ENCODE measurements at regions not wholly inside any gene's neighbourhood (a gene's known extent, or its start where the extent isn't known, plus 50 kb on each side); places are given as distances from the start of the nearest gene placed in this dataset.
A peak's percentile ranks its signal among the peaks of the same experiment; 100 is the strongest.

DNA sequence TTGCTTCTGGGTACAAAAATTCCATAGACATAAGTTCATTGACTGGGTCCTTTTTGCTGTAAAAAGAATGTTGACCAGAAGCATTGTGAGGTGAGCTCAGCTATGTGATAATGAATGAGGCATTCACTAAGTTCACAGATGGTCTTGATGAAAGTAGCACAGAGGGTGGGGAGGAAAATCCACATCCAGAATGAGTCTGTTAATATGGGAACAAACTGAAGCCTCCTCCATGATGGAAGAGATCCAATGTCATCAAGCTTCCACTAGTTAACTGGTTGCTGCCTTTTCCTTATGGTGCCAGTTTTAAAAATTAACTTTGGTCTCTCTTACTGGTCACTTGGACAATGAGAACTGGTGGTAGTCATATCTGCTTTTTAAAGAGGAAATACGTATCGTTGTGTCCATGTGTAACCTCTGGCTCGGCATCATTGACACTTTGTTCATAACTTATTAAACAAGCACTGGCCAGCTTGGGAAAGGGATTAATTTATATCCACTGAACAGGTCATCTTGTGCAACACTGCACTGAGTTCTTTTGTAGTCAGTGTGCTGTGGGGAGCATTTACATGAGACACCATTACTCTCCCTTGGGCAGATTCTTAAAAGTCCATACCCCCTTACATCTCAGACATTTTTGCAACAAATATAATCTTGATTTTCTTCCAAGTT lies 88.6 kb downstream of the ADAMTS1 start:
- H3K4me3 Mint-ChIP-seq, result no peak overlapping the region
- no peak for DNase-seq (ENCODE audit: low spot score in 2 of 2)
- no peaks in the 10 kb centered on the region for H3K36me3 Mint-ChIP-seq
- no peak for ATAC-seq (ENCODE audit: low read depth)
- H3K4me1 Mint-ChIP-seq, result no peaks in the 10 kb centered on the region
- no peaks in the 10 kb centered on the region for H3K9me3 Mint-ChIP-seq
- no peaks in the 10 kb centered on the region for H3K27me3 Mint-ChIP-seq
- no peak overlapping the region for H3K27ac Mint-ChIP-seq

DNA sequence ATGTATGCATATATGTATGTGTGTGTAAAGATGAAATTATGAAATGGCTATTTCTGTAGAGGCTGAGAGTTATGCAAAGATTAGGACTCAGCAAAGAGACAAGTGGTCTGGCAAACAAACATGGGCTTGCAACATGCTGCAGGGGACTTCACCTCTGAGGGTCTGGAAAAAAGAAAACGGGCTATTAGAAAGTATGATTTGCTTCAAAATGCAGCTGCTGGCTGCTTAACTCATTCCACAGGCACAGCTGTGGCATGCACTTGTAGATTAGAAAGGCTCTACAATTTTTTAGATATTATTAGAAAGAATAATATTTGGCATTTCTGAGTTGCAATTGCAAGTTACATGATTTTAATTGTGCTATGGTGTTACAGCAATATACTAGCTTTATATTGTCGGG lies 90.4 kb downstream of the ADAMTS1 start:
- H3K36me3 Mint-ChIP-seq, result no peaks in the 10 kb centered on the region
- H3K27ac Mint-ChIP-seq, result no peak overlapping the region
- no peak overlapping the region for H3K4me3 Mint-ChIP-seq
- ATAC-seq (ENCODE audit: low read depth), result no peak
- DNase-seq (ENCODE audit: low spot score in 2 of 2), result no peak
- H3K4me1 Mint-ChIP-seq, result no peaks in the 10 kb centered on the region
- no peaks in the 10 kb centered on the region for H3K9me3 Mint-ChIP-seq
- no peaks in the 10 kb centered on the region for H3K27me3 Mint-ChIP-seq

GRCh38 chr21:26753822-26754221 lies 91.4 kb downstream of the ADAMTS1 start:
- no peak for ATAC-seq (ENCODE audit: low read depth)
- Mint-ChIP-seq H3K9me3 (no peaks in the 10 kb centered on the region), H3K27ac (no peak overlapping the region), H3K4me1 (no peaks in the 10 kb centered on the region), H3K36me3 (no peaks in the 10 kb centered on the region), H3K27me3 (peaks cover 1% of the 10 kb centered on the region), H3K4me3 (no peak overlapping the region)
- no peak for DNase-seq (ENCODE audit: low spot score in 2 of 2)

DNA sequence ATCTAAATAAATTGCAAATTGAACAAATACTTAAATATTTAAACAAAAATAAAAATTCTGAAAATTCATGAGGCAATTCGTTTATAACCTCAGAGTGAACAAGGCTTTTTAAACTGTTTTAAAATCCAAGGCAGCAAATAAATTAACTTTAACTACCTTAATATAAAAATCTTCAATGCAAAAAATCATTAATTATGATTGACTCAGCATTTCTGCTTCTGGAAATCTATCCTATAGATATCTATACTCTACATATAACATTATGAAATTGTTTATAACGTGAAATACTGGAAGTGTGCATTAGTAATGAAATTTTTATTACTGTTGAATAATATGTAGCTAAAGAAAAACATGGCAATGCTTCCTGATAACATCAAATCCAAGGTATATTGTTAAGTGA lies 92.4 kb downstream of the ADAMTS1 start:
- Mint-ChIP-seq H3K27me3 (peaks cover 1% of the 10 kb centered on the region), H3K9me3 (no peaks in the 10 kb centered on the region), H3K27ac (no peak overlapping the region), H3K4me3 (no peak overlapping the region), H3K4me1 (no peaks in the 10 kb centered on the region), H3K36me3 (no peaks in the 10 kb centered on the region)
- DNase-seq (ENCODE audit: low spot score in 2 of 2), result no peak
- ATAC-seq (ENCODE audit: low read depth), result no peak

DNA sequence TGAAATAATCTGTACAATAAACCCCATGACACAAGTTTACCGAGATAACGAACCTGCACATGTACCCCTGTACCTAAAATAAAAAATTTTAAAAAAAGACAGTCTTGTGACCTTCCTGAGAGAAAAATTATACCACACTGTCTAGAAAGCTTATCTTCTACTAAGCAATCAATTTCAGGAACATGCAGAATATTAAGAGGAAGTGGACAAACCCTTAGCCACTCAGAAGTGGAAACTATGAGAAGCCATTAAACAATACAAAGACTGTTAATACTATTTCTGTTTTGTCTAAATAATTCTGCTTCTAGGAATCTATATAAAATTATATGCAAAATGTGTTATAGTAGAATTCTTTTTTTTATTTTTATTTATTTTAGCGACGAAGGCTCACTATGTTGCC lies 93.9 kb downstream of the ADAMTS1 start:
- no peaks in the 10 kb centered on the region for H3K4me1 Mint-ChIP-seq
- DNase-seq (ENCODE audit: low spot score in 2 of 2), result no peak
- H3K4me3 Mint-ChIP-seq, result no peak overlapping the region
- H3K36me3 Mint-ChIP-seq, result no peaks in the 10 kb centered on the region
- H3K27ac Mint-ChIP-seq, result no peak overlapping the region
- ATAC-seq (ENCODE audit: low read depth), result no peak
- peaks cover 3% of the 10 kb centered on the region for H3K27me3 Mint-ChIP-seq
- H3K9me3 Mint-ChIP-seq, result no peaks in the 10 kb centered on the region

DNA sequence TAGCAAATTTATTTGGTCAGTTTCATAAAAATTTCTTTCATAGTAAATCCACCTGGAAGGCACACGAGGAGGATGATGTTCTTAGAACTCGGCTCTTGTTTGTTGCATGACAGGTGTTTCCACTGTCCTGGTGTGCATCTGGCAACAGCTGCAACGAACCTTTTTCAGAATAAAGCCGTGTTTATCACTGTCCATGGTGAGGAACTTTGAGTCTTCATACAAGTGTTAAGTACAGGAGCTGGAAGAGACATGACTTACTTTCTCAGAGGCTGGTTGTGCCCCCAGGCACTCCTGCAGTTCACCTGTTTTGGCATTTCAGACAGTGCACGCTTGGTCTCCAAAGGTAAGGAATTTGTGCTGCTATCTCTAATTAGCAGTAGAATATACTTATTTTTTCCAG lies 97.1 kb downstream of the ADAMTS1 start:
- Mint-ChIP-seq H3K4me3 (no peak overlapping the region), H3K4me1 (no peaks in the 10 kb centered on the region)

DNA sequence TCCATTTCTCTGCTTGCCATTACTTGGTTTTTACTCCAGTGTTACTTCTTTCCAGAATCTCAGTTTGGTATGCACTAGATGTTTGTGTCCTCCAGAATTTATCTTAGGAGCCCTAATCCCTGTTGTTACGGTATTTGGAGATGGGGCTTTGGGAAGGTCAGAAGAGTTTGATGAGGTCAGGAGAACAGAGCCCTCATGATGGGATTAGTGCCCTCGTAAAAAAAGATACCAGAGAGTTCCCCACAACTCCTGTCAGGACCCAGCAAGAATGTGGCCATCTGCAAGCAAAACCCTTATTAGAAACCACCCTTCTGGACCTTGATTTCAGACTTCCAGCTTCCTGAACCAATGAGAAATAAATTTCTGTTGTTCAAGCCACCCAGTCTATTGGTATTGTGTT lies 98.0 kb downstream of the ADAMTS1 start:
- H3K4me3 Mint-ChIP-seq, result no peak overlapping the region
- peaks cover 3% of the 10 kb centered on the region for H3K27me3 Mint-ChIP-seq
- no peaks in the 10 kb centered on the region for H3K4me1 Mint-ChIP-seq
- ATAC-seq (ENCODE audit: low read depth) (no peak), DNase-seq (ENCODE audit: low spot score in 2 of 2) (no peak)
- H3K9me3 Mint-ChIP-seq, result no peaks in the 10 kb centered on the region
- no peak overlapping the region for H3K27ac Mint-ChIP-seq
- H3K36me3 Mint-ChIP-seq, result no peaks in the 10 kb centered on the region

More for the DNA sequence above, 97.1 kb downstream of the ADAMTS1 start:
- ATAC-seq (ENCODE audit: low read depth) (no peak), DNase-seq (ENCODE audit: low spot score in 2 of 2) (no peak)
- H3K27me3 Mint-ChIP-seq, result peaks cover 3% of the 10 kb centered on the region
- H3K27ac Mint-ChIP-seq, result no peak overlapping the region
- no peaks in the 10 kb centered on the region for H3K36me3 Mint-ChIP-seq
- H3K9me3 Mint-ChIP-seq, result no peaks in the 10 kb centered on the region

DNA sequence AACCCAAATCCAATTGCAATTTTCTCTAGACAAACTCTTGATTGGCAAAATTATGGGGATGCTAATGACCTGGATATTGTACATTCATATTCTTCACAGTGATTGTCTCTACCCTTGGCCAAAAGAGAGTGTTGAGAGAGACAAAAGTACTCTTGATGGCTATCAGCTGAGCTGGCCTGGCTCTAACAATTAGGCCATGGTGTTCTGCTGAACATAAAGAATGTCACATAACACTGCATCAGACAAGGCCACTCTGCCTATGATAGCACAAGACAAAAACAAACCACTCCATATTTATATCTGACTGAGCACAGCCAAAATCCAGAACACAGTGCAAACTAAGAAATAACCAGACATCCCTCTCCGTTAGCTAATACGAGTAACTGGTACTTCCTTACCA lies 101.7 kb downstream of the ADAMTS1 start:
- Mint-ChIP-seq H3K27ac (no peak overlapping the region), H3K27me3 (peaks cover 2% of the 10 kb centered on the region), H3K4me3 (no peak overlapping the region), H3K36me3 (no peaks in the 10 kb centered on the region), H3K4me1 (no peaks in the 10 kb centered on the region), H3K9me3 (no peaks in the 10 kb centered on the region)
- ATAC-seq (ENCODE audit: low read depth) (no peak), DNase-seq (ENCODE audit: low spot score in 2 of 2) (no peak)

- no peaks in the 10 kb centered on the region for H3K27me3 Mint-ChIP-seq
- DNase-seq (ENCODE audit: low spot score in 2 of 2), result no peak
- H3K4me1 Mint-ChIP-seq, result no peaks in the 10 kb centered on the region
- no peaks in the 10 kb centered on the region for H3K9me3 Mint-ChIP-seq
- no peak overlapping the region for H3K27ac Mint-ChIP-seq
- ATAC-seq (ENCODE audit: low read depth), result no peak
- H3K4me3 Mint-ChIP-seq, result no peak overlapping the region
- H3K36me3 Mint-ChIP-seq, result no peaks in the 10 kb centered on the region
These were observed 106.0 kb downstream of the ADAMTS1 start for GRCh38 chr21:26739189-26739588.

DNA sequence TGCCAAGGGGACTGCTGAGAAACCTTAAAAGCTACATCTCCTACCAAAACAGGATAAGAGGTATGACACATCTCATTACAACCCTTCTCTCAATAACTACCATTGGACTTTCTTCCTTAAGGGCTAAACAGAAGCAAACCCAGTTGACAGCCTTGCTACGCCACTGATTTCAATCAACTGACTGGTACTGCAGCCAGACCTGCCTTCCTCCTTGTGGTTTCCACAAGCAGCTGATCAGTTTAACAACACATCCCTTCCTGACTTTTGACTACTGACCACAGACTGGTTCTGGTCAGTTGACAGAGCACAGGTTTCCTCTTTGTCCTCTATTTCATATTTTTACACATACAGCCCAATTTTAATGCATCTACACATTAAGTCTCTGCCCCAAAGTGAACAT lies 108.8 kb downstream of the ADAMTS1 start:
- no peaks in the 10 kb centered on the region for H3K36me3 Mint-ChIP-seq
- no peak overlapping the region for H3K27ac Mint-ChIP-seq
- H3K9me3 Mint-ChIP-seq, result no peaks in the 10 kb centered on the region
- ATAC-seq (ENCODE audit: low read depth) (no peak), DNase-seq (ENCODE audit: low spot score in 2 of 2) (no peak)
- no peaks in the 10 kb centered on the region for H3K27me3 Mint-ChIP-seq
- H3K4me1 Mint-ChIP-seq, result no peaks in the 10 kb centered on the region
- H3K4me3 Mint-ChIP-seq, result no peak overlapping the region

DNA sequence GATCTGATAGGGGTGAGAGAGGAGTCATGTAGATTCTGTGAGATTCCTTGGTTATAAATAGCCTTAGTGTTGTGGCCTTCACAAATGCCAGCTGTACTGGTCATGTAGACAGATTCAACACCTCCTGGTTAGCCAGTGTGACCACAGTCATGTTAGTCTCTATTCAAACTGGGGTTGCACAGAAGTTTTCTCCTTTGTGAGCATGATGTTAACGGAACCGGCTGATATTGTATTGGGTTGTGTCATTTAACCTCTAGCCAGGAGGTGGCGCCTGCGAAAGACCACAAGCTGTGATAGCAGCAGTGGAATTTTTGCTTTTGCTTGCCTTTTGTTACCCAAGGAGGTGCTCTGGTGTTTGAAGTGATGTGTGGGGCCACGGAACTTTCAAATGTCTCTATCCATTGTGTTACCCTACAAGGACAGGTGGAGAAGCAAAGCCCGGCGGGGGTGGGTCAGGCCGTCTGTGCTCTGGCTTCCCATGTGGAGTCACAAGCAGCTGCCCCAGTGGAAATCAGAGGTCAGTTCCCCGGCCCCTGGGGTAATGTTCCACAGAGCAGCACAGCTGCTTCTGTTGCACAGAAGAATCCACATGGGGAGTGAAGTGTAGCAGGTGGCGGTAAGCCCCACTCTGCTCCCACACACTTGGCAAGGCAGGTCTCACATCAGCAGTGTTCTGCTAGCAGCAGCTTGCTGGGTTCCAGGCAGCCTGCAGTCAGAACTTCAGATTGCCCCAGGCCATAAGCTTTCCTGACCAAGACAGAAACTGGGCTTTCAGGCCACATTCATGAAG lies 112.6 kb downstream of the ADAMTS1 start:
- ATAC-seq (ENCODE audit: low read depth), result peak; percentile 35
- H3K36me3 Mint-ChIP-seq, result no peaks in the 10 kb centered on the region
- H3K27ac Mint-ChIP-seq, result no peak overlapping the region
- DNase-seq (ENCODE audit: low spot score in 2 of 2), result no peak
- H3K4me1 Mint-ChIP-seq, result no peaks in the 10 kb centered on the region
- H3K9me3 Mint-ChIP-seq, result no peaks in the 10 kb centered on the region
- H3K27me3 Mint-ChIP-seq, result peaks cover 3% of the 10 kb centered on the region
- no peak overlapping the region for H3K4me3 Mint-ChIP-seq

- no peak for DNase-seq (ENCODE audit: low spot score in 2 of 2)
- H3K27me3 Mint-ChIP-seq, result peaks cover 3% of the 10 kb centered on the region
- H3K4me1 Mint-ChIP-seq, result peaks cover 2% of the 10 kb centered on the region
- no peaks in the 10 kb centered on the region for H3K9me3 Mint-ChIP-seq
- no peak for ATAC-seq (ENCODE audit: low read depth)
- H3K36me3 Mint-ChIP-seq, result no peaks in the 10 kb centered on the region
- no peak overlapping the region for H3K4me3 Mint-ChIP-seq
- H3K27ac Mint-ChIP-seq, result no peak overlapping the region
These were observed 125.5 kb downstream of the ADAMTS1 start for GRCh38 chr21:26719750-26720149.

DNA sequence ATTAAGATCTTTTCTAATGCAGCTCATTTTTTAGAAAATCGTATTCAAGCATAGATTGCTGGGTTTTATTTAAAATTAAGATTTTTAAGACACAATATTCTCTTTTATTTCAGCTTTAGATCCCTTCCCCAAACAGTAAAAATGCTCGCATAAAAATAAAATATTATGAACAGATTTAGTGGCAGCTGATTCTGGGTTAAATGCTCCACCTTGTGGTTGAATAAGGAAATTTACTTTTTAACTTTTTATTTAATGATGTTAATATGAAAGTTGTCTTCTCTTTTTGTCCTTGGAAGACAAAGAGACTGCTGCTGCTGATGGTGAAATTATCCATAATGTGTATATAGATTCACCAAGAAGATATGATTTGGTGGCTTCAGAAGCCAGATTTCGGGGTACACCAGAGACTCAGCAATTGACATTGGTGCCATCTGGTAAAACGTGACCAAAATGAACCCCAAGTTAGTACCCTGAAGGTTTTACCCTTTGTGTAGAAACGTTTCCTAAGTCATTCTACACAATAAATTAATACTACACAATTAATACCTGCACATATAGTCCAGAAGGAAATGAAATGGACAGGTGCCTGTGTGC lies 128.0 kb downstream of the ADAMTS1 start:
- peaks cover 6% of the 10 kb centered on the region for H3K27me3 Mint-ChIP-seq
- no peaks in the 10 kb centered on the region for H3K9me3 Mint-ChIP-seq
- DNase-seq (ENCODE audit: low spot score in 2 of 2) (no peak), ATAC-seq (ENCODE audit: low read depth) (no peak)
- H3K27ac Mint-ChIP-seq, result no peak overlapping the region
- H3K4me3 Mint-ChIP-seq, result no peak overlapping the region
- no peaks in the 10 kb centered on the region for H3K36me3 Mint-ChIP-seq
- H3K4me1 Mint-ChIP-seq, result no peaks in the 10 kb centered on the region

- ATAC-seq (ENCODE audit: low read depth) (no peak), DNase-seq (ENCODE audit: low spot score in 2 of 2) (no peak)
- H3K27me3 Mint-ChIP-seq, result peaks cover 6% of the 10 kb centered on the region
- no peak overlapping the region for H3K27ac Mint-ChIP-seq
- H3K36me3 Mint-ChIP-seq, result no peaks in the 10 kb centered on the region
- no peaks in the 10 kb centered on the region for H3K4me1 Mint-ChIP-seq
- H3K9me3 Mint-ChIP-seq, result no peaks in the 10 kb centered on the region
- no peak overlapping the region for H3K4me3 Mint-ChIP-seq
These were observed 129.2 kb downstream of the ADAMTS1 start for GRCh38 chr21:26715878-26716506.
